Suprapubic skin (tissue), 4 donors: ENCODE measurements at regions not wholly inside any gene's neighbourhood (a gene's known extent, or its start where the extent isn't known, plus 50 kb on each side); places are given as distances from the start of the nearest gene placed in this dataset.

Experiments
- EP300 ChIP-seq: sonication (generic); formaldehyde crosslinking; IDR thresholded peaks from one replicate; pipeline ENCODE4 v1.6.1; 2017; ENCODE audit warnings: antibody characterized with exemption
- POLR2AphosphoS5 ChIP-seq, 3 donors: sonication (generic); formaldehyde crosslinking; IDR thresholded peaks; one replicate each; pipeline ENCODE4 v1.6.1; 2017; ENCODE audit warnings: antibody characterized with exemption in 3 of 3
- TF ChIP-seq, protein P1 (sequence below), 2 donors: fragments of 200-600 bp in 1 of 2; fragments of 450-650 bp in 1 of 2; sonication (generic) in 1 of 2; IDR thresholded peaks; one replicate each; pipeline ENCODE4 v1.5.1; 2016 to 2019; ENCODE audit warnings: antibody characterized with exemption in 2 of 2, mild to moderate bottlenecking in 1 of 2, moderate library complexity in 1 of 2

DNA sequence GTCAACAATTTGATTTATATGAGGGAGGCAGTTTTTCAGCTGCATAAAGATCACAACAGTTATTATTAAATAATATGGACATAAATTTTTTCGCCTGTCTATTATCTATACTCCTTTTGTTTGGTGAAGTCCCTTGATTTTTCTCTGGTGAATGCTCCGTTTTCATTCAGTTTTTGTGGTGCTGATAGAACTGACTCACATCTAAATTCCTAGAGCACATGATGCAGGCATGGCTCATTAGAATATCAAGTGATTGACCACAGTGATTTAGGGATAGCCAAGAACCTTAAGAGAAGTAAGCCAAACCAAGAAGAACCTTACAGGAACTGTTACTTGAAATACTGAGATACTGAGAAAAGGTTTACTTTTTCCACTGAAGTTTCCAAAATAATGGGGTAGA lies 208.9 kb downstream of the PRR20E start:
- TF ChIP-seq EP300, result no peak
- TF ChIP-seq, protein P1, sequence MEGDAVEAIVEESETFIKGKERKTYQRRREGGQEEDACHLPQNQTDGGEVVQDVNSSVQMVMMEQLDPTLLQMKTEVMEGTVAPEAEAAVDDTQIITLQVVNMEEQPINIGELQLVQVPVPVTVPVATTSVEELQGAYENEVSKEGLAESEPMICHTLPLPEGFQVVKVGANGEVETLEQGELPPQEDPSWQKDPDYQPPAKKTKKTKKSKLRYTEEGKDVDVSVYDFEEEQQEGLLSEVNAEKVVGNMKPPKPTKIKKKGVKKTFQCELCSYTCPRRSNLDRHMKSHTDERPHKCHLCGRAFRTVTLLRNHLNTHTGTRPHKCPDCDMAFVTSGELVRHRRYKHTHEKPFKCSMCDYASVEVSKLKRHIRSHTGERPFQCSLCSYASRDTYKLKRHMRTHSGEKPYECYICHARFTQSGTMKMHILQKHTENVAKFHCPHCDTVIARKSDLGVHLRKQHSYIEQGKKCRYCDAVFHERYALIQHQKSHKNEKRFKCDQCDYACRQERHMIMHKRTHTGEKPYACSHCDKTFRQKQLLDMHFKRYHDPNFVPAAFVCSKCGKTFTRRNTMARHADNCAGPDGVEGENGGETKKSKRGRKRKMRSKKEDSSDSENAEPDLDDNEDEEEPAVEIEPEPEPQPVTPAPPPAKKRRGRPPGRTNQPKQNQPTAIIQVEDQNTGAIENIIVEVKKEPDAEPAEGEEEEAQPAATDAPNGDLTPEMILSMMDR (IDR thresholded peaks at IDR 0.05), result no peak
- no peak for TF ChIP-seq POLR2AphosphoS5 (IDR thresholded peaks at IDR 0.05)
